Liver (tissue), 3 donors: ENCODE measurements at regions not wholly inside any gene's neighbourhood (a gene's known extent, or its start where the extent isn't known, plus 50 kb on each side); places are given as distances from the start of the nearest gene placed in this dataset.

Experiments
- ATF3 ChIP-seq: IDR thresholded peaks from 2 replicates; pipeline ENCODE4 v1.6.1; 2016; ENCODE audit warnings: antibody characterized with exemption
- CTCF ChIP-seq: fragments of 150-350 bp; IDR thresholded peaks from 2 replicates; pipeline ENCODE4 v1.5.1; 2017; ENCODE audit warnings: improper control_type of control experiment, low read depth, low read length; ENCODE audit not compliant: missing input control
- EGR1 ChIP-seq, 2 donors: IDR thresholded peaks; 2 replicates each; pipeline ENCODE4 v1.6.1; 2016 to 2018; ENCODE audit warnings: antibody characterized with exemption in 2 of 2, low read depth in 2 of 2
- GABPA ChIP-seq, 2 donors: IDR thresholded peaks in 1 of 2; conservative IDR thresholded peaks in 1 of 2; 2 replicates each; pipeline ENCODE4 v1.6.1; 2016; ENCODE audit warnings: antibody characterized with exemption in 2 of 2, mild to moderate bottlenecking in 1 of 2, moderate library complexity in 1 of 2
- HNF4A ChIP-seq, 2 donors: conservative IDR thresholded peaks; 2 replicates each; pipeline ENCODE4 v1.6.1; 2016; ENCODE audit warnings: antibody characterized with exemption in 2 of 2, mild to moderate bottlenecking in 2 of 2
- JUND ChIP-seq, 2 donors: IDR thresholded peaks; 2 replicates each; pipeline ENCODE4 v1.6.1; 2016; ENCODE audit warnings: antibody characterized with exemption in 2 of 2
- MAX ChIP-seq: IDR thresholded peaks from 2 replicates; pipeline ENCODE4 v1.6.1; 2016; ENCODE audit warnings: antibody characterized with exemption
- RAD21 ChIP-seq, 2 donors: IDR thresholded peaks; 2 replicates each; pipeline ENCODE4 v1.6.1; 2016; ENCODE audit warnings: antibody characterized with exemption in 2 of 2, mild to moderate bottlenecking in 2 of 2
- REST ChIP-seq: IDR thresholded peaks from 2 replicates; pipeline ENCODE4 v1.6.1; 2016; ENCODE audit warnings: antibody characterized with exemption, mild to moderate bottlenecking
- RXRA ChIP-seq, 2 donors: IDR thresholded peaks; 2 replicates each; pipeline ENCODE4 v1.6.1; 2017 to 2018; ENCODE audit warnings: antibody characterized with exemption in 2 of 2, mild to moderate bottlenecking in 1 of 2
- TAF1 ChIP-seq: conservative IDR thresholded peaks from 2 replicates; pipeline ENCODE4 v1.6.1; 2016; ENCODE audit warnings: antibody characterized with exemption, mild to moderate bottlenecking
- YY1 ChIP-seq: IDR thresholded peaks from 2 replicates; pipeline ENCODE4 v1.6.1; 2016; ENCODE audit warnings: antibody characterized with exemption, mild to moderate bottlenecking
- donor health status: healthy.
- donor health status: healthy.

GRCh38 chr1:100613817-100614559, 76.0 kb downstream of the GPR88 start:
- no peak for TF ChIP-seq JUND (IDR thresholded peaks at IDR 0.05)
- no peak for TF ChIP-seq TAF1
- no peak for TF ChIP-seq CTCF
- TF ChIP-seq EGR1 (IDR thresholded peaks at IDR 0.05; ENCODE audit: low read depth in 2 of 2): no peak
- TF ChIP-seq MAX: no peak
- TF ChIP-seq REST: no peak
- TF ChIP-seq ATF3: no peak
- no peak for TF ChIP-seq RAD21 (IDR thresholded peaks at IDR 0.05)
- no peak for TF ChIP-seq HNF4A (conservative IDR thresholded peaks at IDR 0.05)
- no peak for TF ChIP-seq YY1
- TF ChIP-seq RXRA (IDR thresholded peaks at IDR 0.05): no peak
- no peak for TF ChIP-seq GABPA (IDR thresholded peaks at IDR 0.05 in 1 of 2, conservative IDR thresholded peaks at IDR 0.05 in 1 of 2)
